IMR-90 (cell line): ENCODE measurements at regions not wholly inside any gene's neighbourhood (a gene's known extent, or its start where the extent isn't known, plus 50 kb on each side); places are given as distances from the start of the nearest gene placed in this dataset.

ENCODE experiments used
- ATAC-seq: fragments of 200-7000 bp; cut with Tn5 transposase; 2 replicates; pipeline ENCODE4 v1.9.1; 2020; ENCODE audit warnings: low read depth, mild to moderate bottlenecking, moderate library complexity
- BruUV-seq: library from RNA; stranded (reverse); fragments of 400-500 nt; replicated peaks from 2 replicates; lab custom pipeline; 2021; lab: Mats Ljungman, UMichigan
- CTCF ChIA-PET: fragments of 300-600 bp; formaldehyde crosslinking; extraction: SDS; loops from one replicate; lab custom pipeline; 2021; ENCODE audit warnings: antibody characterized with exemption; lab: Yijun Ruan, JAX
- POLR2A ChIA-PET: fragments of 300-600 bp; sonication (Branson Sonifier 250); formaldehyde crosslinking; loops from one replicate; lab custom pipeline; 2022; ENCODE audit warnings: antibody characterized with exemption; ENCODE audit not compliant: unreplicated experiment; lab: Charles Lee
- DNase-seq: peaks from one replicate; pipeline ENCODE4 v3.0.0; 2013
- H2AFZ ChIP-seq: replicated peaks from 2 replicates; pipeline ENCODE3; 2013; ENCODE audit warnings: low read length, mild to moderate bottlenecking; ENCODE audit not compliant: poor library complexity
- H2AK5ac ChIP-seq: 2 replicates; pipeline ENCODE4 v1.6.1; 2013; ENCODE audit warnings: low read depth, low read length, inconsistent platforms
- H2AK9ac ChIP-seq: replicated peaks from 2 replicates; pipeline ENCODE3; 2013; ENCODE audit warnings: mild to moderate bottlenecking, low read depth, low read length, moderate library complexity; ENCODE audit not compliant: poor library complexity
- H2BK120ac ChIP-seq: 2 replicates; pipeline ENCODE4 v1.6.1; 2013; ENCODE audit warnings: low read depth, low read length, inconsistent platforms
- H2BK15ac ChIP-seq: 3 replicates; pipeline ENCODE4 v1.6.1; 2013; ENCODE audit warnings: low read depth, low read length, inconsistent platforms
- H2BK20ac ChIP-seq: 2 replicates; pipeline ENCODE4 v1.6.1; 2013; ENCODE audit warnings: low read depth, mild to moderate bottlenecking, inconsistent platforms, low read length, moderate library complexity
- H2BK5ac ChIP-seq: 2 replicates; pipeline ENCODE4 v1.6.1; 2013; ENCODE audit warnings: mild to moderate bottlenecking, low read depth, low read length, inconsistent platforms; ENCODE audit not compliant: poor library complexity, severe bottlenecking
- H3K14ac ChIP-seq: replicated peaks from 2 replicates; pipeline ENCODE4 v1.6.1; 2013; ENCODE audit warnings: low read depth, low read length, inconsistent platforms
- H3K18ac ChIP-seq: 2 replicates; pipeline ENCODE4 v1.6.1; 2013; ENCODE audit warnings: low read depth, low read length, control low read depth
- H3K23ac ChIP-seq: 2 replicates; pipeline ENCODE4 v1.6.1; 2013; ENCODE audit warnings: low read depth, low read length, inconsistent platforms
- H3K27ac ChIP-seq: 2 replicates; pipeline ENCODE4 v1.5.1; 2013; ENCODE audit warnings: mild to moderate bottlenecking, control low read depth, low read length; ENCODE audit not compliant: insufficient read depth
- H3K27me3 ChIP-seq: 2 replicates; pipeline ENCODE4 v1.6.1; 2013; ENCODE audit warnings: low read length; ENCODE audit not compliant: control insufficient read depth, insufficient read depth
- H3K36me3 ChIP-seq: 2 replicates; pipeline ENCODE4 v1.6.1; 2013; ENCODE audit warnings: low read length, mixed read lengths; ENCODE audit not compliant: control insufficient read depth, insufficient read depth
- H3K4ac ChIP-seq: 2 replicates; pipeline ENCODE4 v1.6.1; 2013; ENCODE audit warnings: low read depth, low read length, inconsistent platforms
- H3K4me1 ChIP-seq: 2 replicates; pipeline ENCODE4 v1.6.1; 2013; ENCODE audit warnings: low read length, mixed read lengths; ENCODE audit not compliant: control insufficient read depth, insufficient read depth
- H3K4me2 ChIP-seq: 2 replicates; pipeline ENCODE4 v1.6.1; 2013; ENCODE audit warnings: low read depth, mild to moderate bottlenecking, control low read depth, low read length, moderate library complexity
- H3K4me3 ChIP-seq: 2 replicates; pipeline ENCODE4 v1.5.1; 2013; ENCODE audit warnings: low read depth, mild to moderate bottlenecking, control low read depth, low read length, moderate library complexity; ENCODE audit not compliant: insufficient read depth
- H3K56ac ChIP-seq: 2 replicates; pipeline ENCODE4 v1.6.1; 2013; ENCODE audit warnings: low read length, inconsistent platforms; ENCODE audit not compliant: insufficient read depth; ENCODE audit errors: extremely low read depth
- H3K79me1 ChIP-seq, 2 experiments: 2 replicates each; pipeline ENCODE4 v1.6.1; 2013; ENCODE audit warnings: low read length in 2 of 2, inconsistent platforms in 1 of 2, low read depth in 1 of 2
- H3K9ac ChIP-seq: 2 replicates; pipeline ENCODE4 v1.6.1; 2013; ENCODE audit warnings: low read depth, low read length, control low read depth
- H3K9me1 ChIP-seq: 2 replicates; pipeline ENCODE4 v1.6.1; 2013; ENCODE audit warnings: low read length, inconsistent platforms; ENCODE audit not compliant: insufficient read depth
- H3K9me3 ChIP-seq: 2 replicates; pipeline ENCODE4 v1.6.1; 2013; ENCODE audit warnings: low read length; ENCODE audit not compliant: control insufficient read depth, insufficient read depth
- H4K20me1 ChIP-seq: 2 replicates; pipeline ENCODE4 v1.6.1; 2013; ENCODE audit warnings: low read length, inconsistent platforms; ENCODE audit not compliant: insufficient read depth
- H4K5ac ChIP-seq: 2 replicates; pipeline ENCODE4 v1.6.1; 2013; ENCODE audit warnings: mild to moderate bottlenecking, low read depth, low read length, control low read depth
- H4K8ac ChIP-seq, 2 experiments: 2 replicates each; pipeline ENCODE4 v1.6.1; 2013; ENCODE audit warnings: low read depth in 2 of 2, low read length in 2 of 2, control low read depth in 1 of 2, inconsistent platforms in 1 of 2
- H4K91ac ChIP-seq: 2 replicates; pipeline ENCODE4 v1.6.1; 2013; ENCODE audit warnings: low read depth, low read length, inconsistent platforms; ENCODE audit not compliant: insufficient read depth
- BHLHE40 ChIP-seq: fragments of 150-350 bp; IDR thresholded peaks from 2 replicates; pipeline ENCODE4 v1.6.1; 2016; ENCODE audit warnings: mild to moderate bottlenecking, low read depth, low read length
- CHD1 ChIP-seq: IDR thresholded peaks from 2 replicates; pipeline ENCODE4 v1.6.1; 2012; ENCODE audit warnings: low read depth, low read length, improper control_type of control experiment
- CTCF ChIP-seq: conservative IDR thresholded peaks from 2 replicates; pipeline ENCODE4 v1.5.1; 2012; ENCODE audit warnings: mild to moderate bottlenecking, low read depth, low read length, improper control_type of control experiment
- FOS ChIP-seq: fragments of 150-350 bp; IDR thresholded peaks from 2 replicates; pipeline ENCODE4 v1.6.1; 2016; ENCODE audit warnings: low read depth, low read length
- MAFK ChIP-seq: IDR thresholded peaks from 2 replicates; pipeline ENCODE4 v1.6.1; 2012; ENCODE audit warnings: low read depth, low read length, improper control_type of control experiment
- MXI1 ChIP-seq: IDR thresholded peaks from 2 replicates; pipeline ENCODE4 v1.6.1; 2012; ENCODE audit warnings: low read depth, mild to moderate bottlenecking, low read length, moderate library complexity, borderline replicate concordance
- NFE2L2 ChIP-seq: fragments of 150-350 bp; IDR thresholded peaks from 2 replicates; pipeline ENCODE4 v1.6.1; 2016; ENCODE audit warnings: low read depth, mild to moderate bottlenecking, low read length
- POLR2A ChIP-seq: IDR thresholded peaks from 2 replicates; pipeline ENCODE4 v1.6.1; 2012; ENCODE audit warnings: mild to moderate bottlenecking, low read depth, low read length
- RAD21 ChIP-seq: IDR thresholded peaks from 2 replicates; pipeline ENCODE4 v1.6.1; 2012; ENCODE audit warnings: low read length, improper control_type of control experiment
- RCOR1 ChIP-seq: IDR thresholded peaks from 2 replicates; pipeline ENCODE4 v1.6.1; 2012; ENCODE audit warnings: mild to moderate bottlenecking, low read length, improper control_type of control experiment; ENCODE audit not compliant: insufficient replicate concordance
- SMC3 ChIP-seq: fragments of 150-350 bp; IDR thresholded peaks from 2 replicates; pipeline ENCODE4 v1.6.1; 2016; ENCODE audit warnings: low read depth, mild to moderate bottlenecking, antibody characterized with exemption, low read length, moderate library complexity
- WGBS, 2 experiments: methylation state at CpG; one replicate each; pipeline versions ENCODE4 v1.1.5 to v1.1.7; 2013; ENCODE audit warnings: missing lambda C conversion rate in 2 of 2; ENCODE audit not compliant: insufficient read length in 1 of 2; ENCODE audit errors: extremely low coverage in 2 of 2; 5-methylcytosine and 5-hydroxymethylcytosine counted together
- dilution Hi-C: fragments of 300-500 bp; cut with HindIII; formaldehyde crosslinking; loops from one replicate; pipeline ENCODE4 v1.14.3; 2018; ENCODE audit warnings: low sequenced_read_pairs; ENCODE audit not compliant: unreplicated experiment
- in situ Hi-C: fragments of 300-500 bp; cut with MboI; formaldehyde crosslinking; loops from 3 replicates; pipeline ENCODE4 v1.14.3; 2019; ENCODE audit warnings: low sequenced_read_pairs, inconsistent platforms, mixed read lengths
- intact Hi-C: fragments of 100-400 bp; cut with micrococcal nuclease; formaldehyde crosslinking; loops from 2 replicates; pipeline ENCODE4 v1.10.0; 2022
- TF ChIP-seq, protein P1 (sequence below): fragments of 150-350 bp; IDR thresholded peaks from 2 replicates; pipeline ENCODE4 v1.6.1; 2017; ENCODE audit warnings: mild to moderate bottlenecking, antibody characterized with exemption, low read length, low read depth

GRCh38 chr6:113290684-113291083 lies 566.5 kb upstream of the MARCKS start:
- H2BK15ac ChIP-seq: no peak overlapping the region
- no peaks in the 10 kb centered on the region for H3K79me1 ChIP-seq
- H3K23ac ChIP-seq: no peak overlapping the region
- no peaks in the 10 kb centered on the region for H4K20me1 ChIP-seq
- no peak overlapping the region for H2BK120ac ChIP-seq
- H4K91ac ChIP-seq: no peak overlapping the region
- no peak overlapping the region for H3K4me2 ChIP-seq
- dilution Hi-C loops (no loop called here), in situ Hi-C loops (no loop called here), intact Hi-C loops (loop anchor here (5.0 to 10.0 kb wide), 2 partner anchors 98 to 564 kb away; partner anchors contain the start of gene MARCKS)
- DNase-seq (no peak), ATAC-seq (no peak)
- H2AFZ ChIP-seq: no peak overlapping the region
- H3K4me1 ChIP-seq: no peaks in the 10 kb centered on the region
- no peak overlapping the region for H4K8ac ChIP-seq
- H3K4ac ChIP-seq: no peak overlapping the region
- no peak overlapping the region for H3K18ac ChIP-seq
- H2BK5ac ChIP-seq: no peak overlapping the region
- no peaks in the 10 kb centered on the region for H3K9me1 ChIP-seq
- ChIA-PET CTCF (no interaction called here), POLR2A (no interaction called here)
- no peak overlapping the region for H2AK5ac ChIP-seq
- H3K9ac ChIP-seq: no peak overlapping the region
- H3K27me3 ChIP-seq: no peaks in the 10 kb centered on the region
- no peak overlapping the region for H3K14ac ChIP-seq
- no peak overlapping the region for H3K56ac ChIP-seq
- no peak overlapping the region for H2BK20ac ChIP-seq
- no peak overlapping the region for H3K27ac ChIP-seq
- H2AK9ac ChIP-seq: no peak overlapping the region
- WGBS, 2 experiments: no CpG with 5 or more reads among the region's 1 CpG
- TF ChIP-seq SMC3 (no peak), CTCF (no peak), RAD21 (no peak), BHLHE40 (no peak), MAFK (no peak), NFE2L2 (no peak), MXI1 (no peak), CHD1 (no peak), FOS (no peak), POLR2A (no peak), RCOR1 (no peak)
- TF ChIP-seq, protein P1, sequence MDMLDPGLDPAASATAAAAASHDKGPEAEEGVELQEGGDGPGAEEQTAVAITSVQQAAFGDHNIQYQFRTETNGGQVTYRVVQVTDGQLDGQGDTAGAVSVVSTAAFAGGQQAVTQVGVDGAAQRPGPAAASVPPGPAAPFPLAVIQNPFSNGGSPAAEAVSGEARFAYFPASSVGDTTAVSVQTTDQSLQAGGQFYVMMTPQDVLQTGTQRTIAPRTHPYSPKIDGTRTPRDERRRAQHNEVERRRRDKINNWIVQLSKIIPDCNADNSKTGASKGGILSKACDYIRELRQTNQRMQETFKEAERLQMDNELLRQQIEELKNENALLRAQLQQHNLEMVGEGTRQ: no peak
- no peak overlapping the region for H3K4me3 ChIP-seq
- H4K5ac ChIP-seq: no peak overlapping the region
- peaks cover 6% of the 10 kb centered on the region for H3K9me3 ChIP-seq
- no TSS peak for BruUV-seq
- no peaks in the 10 kb centered on the region for H3K36me3 ChIP-seq
